HCT116 (cell line): ENCODE measurements at regions not wholly inside any gene's neighbourhood (a gene's known extent, or its start where the extent isn't known, plus 50 kb on each side); places are given as distances from the start of the nearest gene placed in this dataset.

Experiments used
- ATAC-seq: fragments of 200-7000 bp; cut with Tn5 transposase; 2 replicates; pipeline ENCODE4 v1.9.1; 2020; ENCODE audit warnings: mild to moderate bottlenecking, moderate library complexity
- BruUV-seq: library from RNA; stranded (reverse); fragments of 400-500 nt; replicated peaks from 2 replicates; lab custom pipeline; 2021; lab: Mats Ljungman, UMichigan
- CTCF ChIA-PET: fragments of 300-600 bp; sonication (Branson Sonifier 250); formaldehyde crosslinking; loops from one replicate; lab custom pipeline; 2021; ENCODE audit warnings: antibody characterized with exemption; lab: Charles Lee
- POLR2A ChIA-PET: fragments of 300-600, 350-600 bp; sonication (Branson Sonifier 250); formaldehyde crosslinking; loops from one replicate; lab custom pipeline; 2021; ENCODE audit warnings: antibody characterized with exemption; lab: Charles Lee
- RAD21 ChIA-PET, 2 experiments: fragments of 300-600 bp; sonication (Branson Sonifier 250); formaldehyde crosslinking; loops; one replicate each; lab custom pipeline; 2023; ENCODE audit warnings: low total read pairs in 2 of 2; ENCODE audit not compliant: uncharacterized antibody in 2 of 2, unreplicated experiment in 2 of 2, low non-redundant PET in 1 of 2; lab: Charles Lee
- DNase-seq: peaks from one replicate; pipeline ENCODE4 v3.0.0-alpha.2; 2010; ENCODE audit warnings: low read depth, low spot score
- H2AFZ ChIP-seq: fragments of 200-600 bp; shearing (Covaris generic), sonication (generic); 2 replicates; pipeline ENCODE4 v1.6.1; 2017; ENCODE audit warnings: low read depth, mixed run types, mixed read lengths, antibody characterized with exemption, low read length; ENCODE audit not compliant: poor library complexity, severe bottlenecking
- H3K27ac ChIP-seq: 2 replicates; pipeline ENCODE4 v1.5.1; 2012; ENCODE audit warnings: low read depth, low read length
- H3K27me3 ChIP-seq: fragments of 200-600 bp; sonication (generic); 2 replicates; pipeline ENCODE4 v1.6.1; 2016; ENCODE audit warnings: mixed run types, low read length, mixed read lengths; ENCODE audit not compliant: insufficient read depth
- H3K36me3 ChIP-seq, 2 experiments: fragments of 200-500 bp in 1 of 2; fragments of 200-600 bp in 1 of 2; sonication (Bioruptor generic) in 1 of 2; sonication (generic) in 1 of 2; 2 replicates each; pipeline versions ENCODE4 v1.5.1 to v1.6.1; 2014 to 2016; ENCODE audit warnings: low read length in 2 of 2, inconsistent platforms in 1 of 2, mixed read lengths in 1 of 2, mixed run types in 1 of 2; ENCODE audit not compliant: insufficient read depth in 2 of 2, control insufficient read depth in 1 of 2
- H3K4me1 ChIP-seq, 2 experiments: fragments of 200-600 bp in 1 of 2; sonication (generic) in 1 of 2; 2 replicates each; pipeline versions ENCODE4 v1.5.1 to v1.6.1; 2012 to 2017; ENCODE audit warnings: low read length in 2 of 2, inconsistent platforms in 1 of 2, mild to moderate bottlenecking in 1 of 2, mixed read lengths in 1 of 2, mixed run types in 1 of 2, moderate library complexity in 1 of 2; ENCODE audit not compliant: insufficient read depth in 2 of 2, control insufficient read depth in 1 of 2
- H3K4me2 ChIP-seq: fragments of 200-600 bp; sonication (generic); 2 replicates; pipeline ENCODE4 v1.6.1; 2017; ENCODE audit warnings: mixed run types, low read length, mixed read lengths
- H3K4me3 ChIP-seq, 2 experiments: fragments of 200-600 bp in 1 of 2; sonication (generic) in 1 of 2; replicated peaks in 1 of 2; 2 replicates each; pipeline ENCODE4 v1.5.1; 2011 to 2016; ENCODE audit warnings: low read length in 2 of 2, control low read depth in 1 of 2, low read depth in 1 of 2, mild to moderate bottlenecking in 1 of 2, mixed read lengths in 1 of 2, mixed run types in 1 of 2
- H3K79me2 ChIP-seq: fragments of 200-600 bp; sonication (generic); 2 replicates; pipeline ENCODE4 v1.6.1; 2017; ENCODE audit warnings: mild to moderate bottlenecking, mixed run types, low read length, moderate library complexity, mixed read lengths; ENCODE audit not compliant: insufficient read depth
- H3K9ac ChIP-seq: fragments of 200-600 bp; sonication (generic); 2 replicates; pipeline ENCODE4 v1.6.1; 2016; ENCODE audit warnings: low read length, mixed read lengths
- H3K9me2 ChIP-seq: fragments of 200-600 bp; sonication (generic), shearing (Covaris generic); 2 replicates; pipeline ENCODE4 v1.6.1; 2017; ENCODE audit warnings: mixed run types, mild to moderate bottlenecking, moderate library complexity; ENCODE audit not compliant: insufficient read depth
- H3K9me3 ChIP-seq, 2 experiments: fragments of 200-500 bp in 1 of 2; fragments of 200-600 bp in 1 of 2; sonication (Bioruptor generic) in 1 of 2; sonication (generic) in 1 of 2; 2 replicates each; pipeline ENCODE4 v1.6.1; 2014 to 2017; ENCODE audit warnings: low read length in 2 of 2, mixed read lengths in 2 of 2, inconsistent platforms in 1 of 2, low read depth in 1 of 2, mild to moderate bottlenecking in 1 of 2, mixed run types in 1 of 2, moderate library complexity in 1 of 2; ENCODE audit not compliant: control insufficient read depth in 1 of 2, insufficient read depth in 1 of 2
- H4K20me1 ChIP-seq: fragments of 200-600 bp; sonication (generic), shearing (Covaris generic); 2 replicates; pipeline ENCODE4 v1.6.1; 2017; ENCODE audit warnings: mixed run types, mild to moderate bottlenecking, moderate library complexity; ENCODE audit not compliant: insufficient read depth
- EGR1 ChIP-seq: IDR thresholded peaks from 2 replicates; pipeline ENCODE4 v1.6.1; 2012; ENCODE audit warnings: low read depth
- EZH2 ChIP-seq: fragments of 200-600 bp; sonication (generic); IDR thresholded peaks from 2 replicates; pipeline ENCODE4 v1.6.1; 2017; ENCODE audit warnings: antibody characterized with exemption, mixed run types
- EZH2phosphoT487 ChIP-seq: fragments of 200-600 bp; IDR thresholded peaks from 2 replicates; pipeline ENCODE4 v1.6.1; 2018; ENCODE audit warnings: antibody characterized with exemption, borderline replicate concordance
- JUND ChIP-seq: IDR thresholded peaks from 2 replicates; pipeline ENCODE4 v1.6.1; 2012
- MAX ChIP-seq: IDR thresholded peaks from 2 replicates; pipeline ENCODE4 v1.6.1; 2012
- POLR2A ChIP-seq: IDR thresholded peaks from 2 replicates; pipeline ENCODE4 v1.7.0; 2011; ENCODE audit warnings: borderline replicate concordance; ENCODE audit not compliant: insufficient read depth, insufficient read length; ENCODE audit errors: extremely low read depth
- POLR2AphosphoS5 ChIP-seq: IDR thresholded peaks from 2 replicates; pipeline ENCODE4 v1.6.1; 2011; ENCODE audit warnings: mild to moderate bottlenecking, low read depth, low read length, moderate library complexity
- REST ChIP-seq: IDR thresholded peaks from 2 replicates; pipeline ENCODE4 v1.6.1; 2012; ENCODE audit warnings: low read depth
- SIN3A ChIP-seq: IDR thresholded peaks from 2 replicates; pipeline ENCODE4 v1.6.1; 2012; ENCODE audit warnings: low read depth
- SRF ChIP-seq: IDR thresholded peaks from 2 replicates; pipeline ENCODE4 v1.6.1; 2012; ENCODE audit warnings: low read depth
- YY1 ChIP-seq: IDR thresholded peaks from 2 replicates; pipeline ENCODE4 v1.6.1; 2011; ENCODE audit warnings: low read length, low read depth, moderate library complexity, mild to moderate bottlenecking; ENCODE audit not compliant: insufficient replicate concordance; ENCODE audit errors: extremely low read depth
- ZNF274 ChIP-seq: fragments of 200-500 bp; sonication (Bioruptor generic); IDR thresholded peaks from 2 replicates; pipeline ENCODE4 v1.6.1; 2014; ENCODE audit warnings: mild to moderate bottlenecking, low read depth, low read length, inconsistent platforms
- intact Hi-C: fragments of 100-400 bp; cut with micrococcal nuclease; formaldehyde crosslinking; loops from 2 replicates; pipeline ENCODE4 v1.10.0; 2022

GRCh38 chr6:40323881-40324634 lies 263.1 kb downstream of the LRFN2 start:
- no peaks in the 10 kb centered on the region for H3K9me3 ChIP-seq
- ChIA-PET POLR2A (no interaction called here), CTCF (no interaction called here), RAD21 (no interaction called here)
- H3K4me2 ChIP-seq, result no peak overlapping the region
- H3K9ac ChIP-seq, result no peak overlapping the region
- H3K27me3 ChIP-seq, result peaks cover 53% of the 10 kb centered on the region
- intact Hi-C loops, result no loop called here
- H2AFZ ChIP-seq, result no peak overlapping the region
- no peaks in the 10 kb centered on the region for H3K36me3 ChIP-seq
- H3K27ac ChIP-seq, result no peak overlapping the region
- ATAC-seq (no peak), DNase-seq (no peak)
- H4K20me1 ChIP-seq, result no peaks in the 10 kb centered on the region
- H3K4me3 ChIP-seq, result no peak overlapping the region
- BruUV-seq, result no TSS peak
- no peaks in the 10 kb centered on the region; a peak in 1 of 4 replicates for H3K4me1 ChIP-seq
- no peak for TF ChIP-seq JUND
- TF ChIP-seq POLR2A, result no peak
- no peak for TF ChIP-seq ZNF274
- TF ChIP-seq SIN3A, result no peak
- no peak for TF ChIP-seq SRF
- no peak for TF ChIP-seq EZH2
- no peak for TF ChIP-seq MAX
- no peak for TF ChIP-seq YY1
- no peak for TF ChIP-seq EZH2phosphoT487
- no peaks in the 10 kb centered on the region for H3K9me2 ChIP-seq
- H3K79me2 ChIP-seq, result no peaks in the 10 kb centered on the region

GRCh38 chr6:40322336-40322735 lies 264.8 kb downstream of the LRFN2 start:
- Histone ChIP-seq H3K27ac (no peak overlapping the region), H3K9me3 (no peaks in the 10 kb centered on the region), H3K79me2 (no peaks in the 10 kb centered on the region), H3K4me3 (no peak overlapping the region), H3K27me3 (peaks cover 61% of the 10 kb centered on the region), H3K9ac (no peak overlapping the region), H3K36me3 (no peaks in the 10 kb centered on the region), H4K20me1 (no peaks in the 10 kb centered on the region), H3K4me1 (no peaks in the 10 kb centered on the region), H3K9me2 (no peaks in the 10 kb centered on the region), H3K4me2 (no peak overlapping the region), H2AFZ (no peak overlapping the region)
- TF ChIP-seq EGR1, result no peak
- TF ChIP-seq REST, result no peak
- no peak for TF ChIP-seq POLR2AphosphoS5
- ATAC-seq (no peak), DNase-seq (no peak)
- ChIA-PET RAD21 (no interaction called here), POLR2A (no interaction called here), CTCF (no interaction called here)
- intact Hi-C loops, result no loop called here
- no TSS peak for BruUV-seq
